GF-D8 (cell line): ENCODE measurements at regions not wholly inside any gene's neighbourhood (a gene's known extent, or its start where the extent isn't known, plus 50 kb on each side); places are given as distances from the start of the nearest gene placed in this dataset.
"Not testable (repeated sequence)": the region's sequence is repeated elsewhere in the genome, so short reads cannot be mapped to it uniquely, and the experiment has no call there.

Source experiments
- DNase-seq: peaks from one replicate; lab custom pipeline; 2025; lab: John Stamatoyannopoulos, UW

DNA sequence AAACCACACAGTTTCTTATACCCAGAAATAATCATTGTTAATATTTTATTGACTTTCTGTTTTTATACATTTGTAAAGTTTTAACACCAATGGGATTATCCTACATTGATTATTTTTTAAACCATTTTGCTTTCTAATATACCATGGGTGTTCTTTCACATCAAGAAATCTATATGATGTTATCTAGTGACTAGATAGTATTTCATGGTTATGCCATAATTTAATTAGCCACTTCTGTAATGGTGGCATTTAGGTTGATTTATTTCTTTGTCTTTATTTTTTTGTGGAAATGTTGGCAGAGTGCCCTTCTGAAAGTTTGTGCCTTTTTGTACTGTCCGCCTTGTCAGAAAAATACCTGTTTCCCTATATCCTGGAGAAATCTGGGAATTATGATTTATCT is 193.3 kb downstream of the CEP135 start:
- DNase-seq, result no peak

DNA sequence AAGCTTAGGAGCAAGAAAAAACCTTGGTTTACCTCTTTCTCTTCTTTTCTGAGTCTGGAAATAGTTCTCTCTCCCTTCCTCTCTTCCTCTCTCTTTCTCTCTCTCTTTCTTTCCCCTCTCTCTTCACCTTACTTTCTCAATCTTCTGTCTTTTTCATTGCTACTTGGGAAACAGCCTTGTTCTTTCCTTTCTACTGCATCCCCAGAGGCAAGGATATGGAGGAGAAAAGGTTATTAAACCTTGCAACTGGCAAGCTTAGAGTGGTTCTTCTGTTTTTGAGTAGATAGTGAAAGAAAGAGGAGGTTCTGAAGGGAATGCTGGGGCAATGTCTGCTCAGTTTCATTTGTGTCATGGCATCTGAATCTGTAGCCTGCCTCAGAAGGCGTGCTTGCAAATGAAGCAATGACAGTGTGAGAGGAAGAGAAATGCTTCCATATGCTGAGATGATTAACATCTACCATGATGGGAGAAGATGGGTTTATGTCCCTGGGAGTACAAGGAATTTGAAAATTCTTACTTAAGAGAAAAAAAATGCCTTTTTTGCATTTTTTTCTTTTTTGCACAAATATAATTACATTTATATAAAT is 190.6 kb downstream of the CEP135 start:
- no peak for DNase-seq

DNA sequence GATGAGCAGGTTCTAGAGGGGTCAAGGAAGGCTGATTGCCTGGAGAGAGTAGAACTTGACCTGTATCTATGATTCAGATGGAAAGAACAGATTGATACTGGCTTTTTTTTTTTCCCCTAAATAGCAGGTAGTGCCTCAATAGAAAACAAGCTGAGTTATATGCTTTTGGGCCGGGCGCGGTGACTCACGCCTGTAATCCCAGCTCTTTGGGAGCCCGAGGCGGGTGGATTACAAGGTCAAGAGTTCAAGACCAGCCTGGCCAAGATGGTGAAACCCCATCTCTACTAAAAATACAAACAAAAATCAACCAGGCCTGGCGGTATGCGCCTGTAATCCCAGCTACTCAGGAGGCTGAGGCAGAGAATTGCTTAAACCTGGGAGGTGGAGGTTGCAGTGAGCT is 186.1 kb downstream of the CEP135 start:
- DNase-seq, result not testable (repeated sequence)

DNA sequence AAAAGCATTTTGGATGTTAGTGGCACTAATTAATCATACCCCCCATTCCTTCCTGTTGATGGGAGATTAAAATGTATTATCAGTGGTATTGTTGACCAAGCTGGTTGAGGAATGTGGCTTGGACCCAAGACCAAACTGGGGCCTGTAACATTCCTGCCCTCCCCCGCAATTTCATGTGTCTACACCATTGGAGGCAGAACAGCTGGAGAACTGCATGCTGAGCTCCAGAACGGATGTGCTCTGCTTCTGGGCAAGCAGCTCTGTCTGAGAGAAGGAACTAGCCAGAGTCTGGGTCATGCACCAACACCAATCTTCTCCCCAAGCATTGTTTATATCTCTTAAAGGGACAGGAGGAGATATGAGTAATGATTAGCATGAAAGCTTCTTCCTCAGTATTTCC is 185.5 kb downstream of the CEP135 start:
- DNase-seq, result no peak

GRCh38 chr4:56132835-56133234 is 184.1 kb downstream of the CEP135 start:
- DNase-seq, result no peak

DNA sequence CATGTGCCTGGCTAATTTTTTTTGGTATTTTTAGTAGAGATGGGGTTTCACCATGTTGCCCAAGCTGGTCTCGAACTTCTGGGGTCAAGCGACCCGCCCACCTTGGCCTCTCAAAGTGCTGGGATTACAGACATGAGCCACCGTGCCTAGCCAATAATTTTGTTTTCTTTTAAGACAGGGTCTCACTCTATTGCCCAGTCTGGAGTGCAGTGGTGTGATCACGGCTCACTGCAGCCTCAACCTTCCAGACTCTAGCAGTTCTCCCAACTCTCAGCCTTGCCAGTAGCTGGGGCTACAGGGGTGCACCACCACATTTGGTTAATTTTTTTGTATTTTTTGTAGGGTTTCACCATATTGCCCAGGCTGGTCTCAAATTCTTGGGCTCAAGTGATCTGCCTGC is 183.4 kb downstream of the CEP135 start:
- DNase-seq, result not testable (repeated sequence)

- DNase-seq, result no peak
These were observed 181.9 kb downstream of the CEP135 start for GRCh38 chr4:56130606-56131155.

GRCh38 chr4:56129431-56129861 is 180.7 kb downstream of the CEP135 start:
- no peak for DNase-seq

- DNase-seq, result no peak
These were observed 179.5 kb downstream of the CEP135 start for GRCh38 chr4:56128213-56128612.

- no peak for DNase-seq
These were observed 179.0 kb downstream of the CEP135 start for GRCh38 chr4:56127716-56128115.

DNA sequence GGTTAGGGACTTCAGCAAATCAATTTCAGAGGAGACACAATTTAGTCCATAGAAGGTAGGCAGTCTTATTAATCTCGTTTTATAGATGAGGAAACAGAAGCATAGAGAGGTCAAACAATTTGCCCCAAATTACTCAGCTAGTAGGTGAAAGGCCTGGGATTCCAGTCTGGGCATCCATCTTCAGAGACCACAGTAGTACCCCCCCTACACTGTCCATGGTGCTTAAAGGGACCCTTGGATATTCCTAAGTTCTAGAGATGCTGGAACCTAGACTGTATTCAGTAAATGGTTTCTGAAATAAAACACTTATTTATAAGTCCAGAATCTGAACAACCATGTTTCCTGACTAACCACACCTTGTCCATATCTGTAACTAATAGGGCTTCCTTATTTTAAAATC is 174.8 kb downstream of the CEP135 start:
- no peak for DNase-seq

GRCh38 chr4:56123051-56123450 is 174.3 kb downstream of the CEP135 start:
- DNase-seq, result no peak

DNA sequence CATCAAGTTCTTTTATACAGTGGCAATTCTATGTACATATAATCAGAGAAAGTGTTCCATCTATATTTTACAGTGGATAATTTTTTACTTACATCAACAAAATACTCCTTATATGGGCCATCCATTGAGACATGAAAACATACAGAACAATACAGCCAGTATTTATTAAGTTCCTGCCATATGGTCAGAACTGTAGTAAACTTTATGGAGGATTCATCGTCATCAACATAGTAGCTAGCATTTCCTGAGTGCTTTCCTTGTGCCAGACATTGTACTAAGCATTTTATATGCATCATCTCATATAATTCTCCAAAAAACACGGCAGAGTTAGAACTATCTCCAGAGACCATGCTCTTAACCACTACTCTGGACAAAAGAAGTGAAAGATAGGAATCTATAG is 170.1 kb downstream of the CEP135 start:
- no peak for DNase-seq

DNA sequence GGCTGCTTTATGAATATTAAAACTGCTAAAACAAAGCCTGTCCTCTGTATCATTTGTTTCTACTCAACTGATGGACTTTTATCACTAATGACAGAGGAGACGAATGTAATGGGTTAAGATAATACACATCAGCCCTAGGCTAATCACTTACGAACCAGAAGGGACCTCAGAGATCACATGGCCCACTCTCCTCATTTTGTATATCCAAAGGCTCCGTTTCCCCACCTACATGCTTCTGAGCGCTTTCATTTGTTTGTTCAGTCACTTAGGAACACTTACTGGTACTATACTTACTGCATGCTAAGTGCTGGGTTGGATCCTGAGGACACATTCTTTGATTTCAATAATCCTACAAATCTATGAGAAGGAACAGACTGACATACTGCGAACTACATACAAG is 169.3 kb downstream of the CEP135 start:
- no peak for DNase-seq

DNA sequence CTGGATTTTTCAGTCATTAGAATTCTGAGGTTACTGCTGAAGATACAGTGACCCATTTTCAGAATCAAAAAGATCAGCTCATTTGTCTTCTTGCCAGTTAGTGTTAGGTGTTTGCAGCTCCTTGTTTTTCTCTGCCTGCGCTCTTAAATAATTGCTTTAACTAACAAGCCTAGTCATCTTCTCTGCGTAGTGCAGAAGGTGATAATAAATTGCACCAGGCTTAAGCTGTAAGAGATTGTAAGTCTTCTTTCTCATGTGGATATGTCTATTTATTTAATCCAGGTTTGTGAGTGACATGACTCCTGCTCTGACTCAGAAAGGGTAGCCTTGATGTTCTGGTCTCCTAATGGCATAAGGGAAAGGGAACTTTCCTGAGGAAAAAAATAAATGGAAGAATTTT is 167.2 kb downstream of the CEP135 start:
- no peak for DNase-seq

DNA sequence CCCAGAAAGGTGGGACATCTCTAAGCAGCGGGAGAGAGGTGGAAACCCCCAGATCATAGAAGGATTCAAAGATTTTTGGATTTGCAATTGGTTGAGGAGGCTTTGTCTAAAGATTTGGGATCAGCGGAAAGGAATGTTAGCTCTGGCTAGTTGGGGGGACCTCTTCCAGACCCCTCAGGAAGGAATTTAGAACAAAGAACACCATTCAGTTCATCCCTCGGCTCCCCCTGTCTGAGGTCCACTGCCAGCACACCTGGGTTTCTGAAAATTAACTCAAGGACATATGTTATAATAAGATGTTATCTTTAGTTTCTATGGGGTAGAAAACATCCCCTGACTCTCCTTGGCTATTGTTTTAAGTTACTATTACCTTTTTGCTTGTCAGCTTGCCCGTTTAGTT is 163.6 kb downstream of the CEP135 start:
- DNase-seq, result no peak

- no peak for DNase-seq
These were observed 157.7 kb downstream of the CEP135 start for GRCh38 chr4:56106180-56107147.

- DNase-seq, result no peak
These were observed 155.4 kb downstream of the CEP135 start for GRCh38 chr4:56104188-56104587.

DNA sequence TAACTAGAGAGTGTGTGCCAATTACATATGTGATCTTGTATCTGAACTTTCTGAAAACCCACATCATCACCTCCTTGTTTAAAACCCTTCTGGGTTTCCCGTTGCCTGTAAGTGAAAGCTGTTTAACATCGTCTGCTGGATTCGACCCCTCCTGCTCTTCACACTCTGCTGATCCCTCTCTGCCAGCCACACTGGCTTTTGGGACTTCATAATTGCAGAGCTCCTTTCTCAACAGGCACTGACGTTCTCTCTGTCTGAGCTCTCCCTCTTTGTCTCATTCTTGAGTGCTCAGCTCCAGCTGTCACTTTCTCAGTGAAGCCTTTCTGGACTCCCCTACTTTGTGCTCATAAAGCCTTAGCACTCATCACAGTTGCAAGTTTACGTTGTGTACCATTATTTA is 153.9 kb downstream of the CEP135 start:
- DNase-seq, result no peak

- no peak for DNase-seq
These were observed 150.6 kb downstream of the CEP135 start for GRCh38 chr4:56099378-56099786.

GRCh38 chr4:56093576-56093975 is 144.8 kb downstream of the CEP135 start:
- no peak for DNase-seq

DNA sequence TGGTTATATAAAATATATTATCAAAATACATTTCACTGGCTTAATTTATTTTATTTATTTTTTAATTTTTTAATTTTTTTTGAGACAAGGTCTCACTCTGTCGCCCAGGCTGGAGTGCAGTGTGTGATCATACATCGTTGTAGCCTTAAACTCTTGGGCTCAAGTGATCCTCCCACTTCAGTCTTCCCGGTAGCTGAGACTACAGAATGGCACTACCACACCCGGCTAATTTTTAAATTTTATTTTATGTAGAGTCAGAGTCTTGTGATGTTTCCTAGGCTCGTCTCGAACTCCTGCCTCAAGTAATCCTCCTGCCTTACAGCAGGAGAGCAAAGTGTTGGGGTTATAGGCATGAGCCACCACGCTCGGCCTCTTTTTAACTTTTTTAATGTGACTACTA is 143.8 kb downstream of the CEP135 start:
- DNase-seq, result no peak

DNA sequence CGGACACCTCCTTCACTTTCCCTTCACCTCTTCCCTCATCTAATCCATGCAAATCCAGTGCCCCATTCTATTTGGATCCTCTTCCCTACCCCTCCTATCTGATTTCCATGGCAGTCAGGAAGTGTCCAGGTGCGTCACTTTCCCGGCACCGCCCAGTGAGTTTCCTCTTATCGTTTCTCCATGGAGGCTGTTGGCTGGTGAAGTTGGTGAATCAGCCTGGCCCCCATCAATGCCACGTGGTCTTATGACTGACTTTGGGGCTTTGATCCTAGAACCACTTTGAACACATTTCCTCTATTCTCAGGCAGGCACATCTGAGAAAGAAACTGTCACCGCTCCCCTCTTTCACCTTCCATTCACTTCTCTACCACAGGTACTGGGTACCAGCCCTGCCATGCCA is 137.8 kb downstream of the CEP135 start:
- DNase-seq, result no peak
